ENCODE measurements at regions not wholly inside any gene's neighbourhood (a gene's known extent, or its start where the extent isn't known, plus 50 kb on each side); places are given as distances from the start of the nearest gene placed in this dataset.

- TF ChIP-seq, protein P1, sequence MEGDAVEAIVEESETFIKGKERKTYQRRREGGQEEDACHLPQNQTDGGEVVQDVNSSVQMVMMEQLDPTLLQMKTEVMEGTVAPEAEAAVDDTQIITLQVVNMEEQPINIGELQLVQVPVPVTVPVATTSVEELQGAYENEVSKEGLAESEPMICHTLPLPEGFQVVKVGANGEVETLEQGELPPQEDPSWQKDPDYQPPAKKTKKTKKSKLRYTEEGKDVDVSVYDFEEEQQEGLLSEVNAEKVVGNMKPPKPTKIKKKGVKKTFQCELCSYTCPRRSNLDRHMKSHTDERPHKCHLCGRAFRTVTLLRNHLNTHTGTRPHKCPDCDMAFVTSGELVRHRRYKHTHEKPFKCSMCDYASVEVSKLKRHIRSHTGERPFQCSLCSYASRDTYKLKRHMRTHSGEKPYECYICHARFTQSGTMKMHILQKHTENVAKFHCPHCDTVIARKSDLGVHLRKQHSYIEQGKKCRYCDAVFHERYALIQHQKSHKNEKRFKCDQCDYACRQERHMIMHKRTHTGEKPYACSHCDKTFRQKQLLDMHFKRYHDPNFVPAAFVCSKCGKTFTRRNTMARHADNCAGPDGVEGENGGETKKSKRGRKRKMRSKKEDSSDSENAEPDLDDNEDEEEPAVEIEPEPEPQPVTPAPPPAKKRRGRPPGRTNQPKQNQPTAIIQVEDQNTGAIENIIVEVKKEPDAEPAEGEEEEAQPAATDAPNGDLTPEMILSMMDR (IDR thresholded peaks at IDR 0.05; ENCODE audit: low read length) = no peak
- no peak for TF ChIP-seq EZH2 (IDR thresholded peaks at IDR 0.05; ENCODE audit: borderline replicate concordance, low read length)
Measured at GRCh38 chr2:133906396-133906795, 338.1 kb upstream of the NCKAP5 start.
